ENCODE measurements at regions not wholly inside any gene's neighbourhood (a gene's known extent, or its start where the extent isn't known, plus 50 kb on each side); places are given as distances from the start of the nearest gene placed in this dataset.

- TF ChIP-seq NFIC (IDR thresholded peaks at IDR 0.05), result no peak
- TF ChIP-seq TAF1 (IDR thresholded peaks at IDR 0.05; ENCODE audit: low read depth), result no peak
- no peak for TF ChIP-seq EGR1 (IDR thresholded peaks at IDR 0.05)
- TF ChIP-seq USF1 (IDR thresholded peaks at IDR 0.05), result no peak
- no peak for TF ChIP-seq TCF12 (IDR thresholded peaks at IDR 0.05; ENCODE audit: low read depth)
- no peak for TF ChIP-seq CEBPB (IDR thresholded peaks at IDR 0.05)
- TF ChIP-seq CREB1 (IDR thresholded peaks at IDR 0.05; ENCODE audit: low read depth), result no peak
- TF ChIP-seq MAX (IDR thresholded peaks at IDR 0.05), result no peak
- TF ChIP-seq ZBTB7A (IDR thresholded peaks at IDR 0.05; ENCODE audit: low read depth), result no peak
- TF ChIP-seq YY1 (IDR thresholded peaks at IDR 0.05; ENCODE audit: low read depth), result no peak
- TF ChIP-seq EP300 (IDR thresholded peaks at IDR 0.05; ENCODE audit: borderline replicate concordance), result no peak
- TF ChIP-seq FOXM1 (IDR thresholded peaks at IDR 0.05; ENCODE audit: borderline replicate concordance, low read depth), result no peak
- no peak for TF ChIP-seq REST (IDR thresholded peaks at IDR 0.05; ENCODE audit: low read depth)
- no peak for TF ChIP-seq TEAD4 (IDR thresholded peaks at IDR 0.05)
- TF ChIP-seq RAD21 (IDR thresholded peaks at IDR 0.05; ENCODE audit: low read depth), result no peak
These were observed 84.9 kb upstream of the ZNF716 start for GRCh38 chr7:57364933-57365710.

GRCh38 chr7:57367171-57367570 is 82.8 kb upstream of the ZNF716 start:
- TF ChIP-seq CEBPB (IDR thresholded peaks at IDR 0.05) (no peak), REST (IDR thresholded peaks at IDR 0.05; ENCODE audit: low read depth) (no peak), RAD21 (IDR thresholded peaks at IDR 0.05; ENCODE audit: low read depth) (no peak), TAF1 (IDR thresholded peaks at IDR 0.05; ENCODE audit: low read depth) (no peak), NFIC (IDR thresholded peaks at IDR 0.05) (no peak), YY1 (IDR thresholded peaks at IDR 0.05; ENCODE audit: low read depth) (no peak), TEAD4 (IDR thresholded peaks at IDR 0.05) (no peak), TCF12 (IDR thresholded peaks at IDR 0.05; ENCODE audit: low read depth) (no peak), USF1 (IDR thresholded peaks at IDR 0.05) (no peak), CREB1 (IDR thresholded peaks at IDR 0.05; ENCODE audit: low read depth) (no peak), MAX (IDR thresholded peaks at IDR 0.05) (no peak), FOXM1 (IDR thresholded peaks at IDR 0.05; ENCODE audit: borderline replicate concordance, low read depth) (no peak), EP300 (IDR thresholded peaks at IDR 0.05; ENCODE audit: borderline replicate concordance) (no peak), EGR1 (IDR thresholded peaks at IDR 0.05) (no peak), ZBTB7A (IDR thresholded peaks at IDR 0.05; ENCODE audit: low read depth) (no peak)

GRCh38 chr7:57370066-57370738 is 79.8 kb upstream of the ZNF716 start:
- no peak for TF ChIP-seq NFIC (IDR thresholded peaks at IDR 0.05)
- TF ChIP-seq TCF12 (IDR thresholded peaks at IDR 0.05; ENCODE audit: low read depth), result no peak
- no peak for TF ChIP-seq TEAD4 (IDR thresholded peaks at IDR 0.05)

- TF ChIP-seq EGR1 (IDR thresholded peaks at IDR 0.05) (no peak), RAD21 (IDR thresholded peaks at IDR 0.05; ENCODE audit: low read depth) (no peak), CEBPB (IDR thresholded peaks at IDR 0.05) (no peak), NFIC (IDR thresholded peaks at IDR 0.05) (no peak), FOXM1 (IDR thresholded peaks at IDR 0.05; ENCODE audit: borderline replicate concordance, low read depth) (no peak), TAF1 (IDR thresholded peaks at IDR 0.05; ENCODE audit: low read depth) (no peak), USF1 (IDR thresholded peaks at IDR 0.05) (no peak), REST (IDR thresholded peaks at IDR 0.05; ENCODE audit: low read depth) (no peak), TCF12 (IDR thresholded peaks at IDR 0.05; ENCODE audit: low read depth) (no peak), MAX (IDR thresholded peaks at IDR 0.05) (no peak), TEAD4 (IDR thresholded peaks at IDR 0.05) (no peak), CREB1 (IDR thresholded peaks at IDR 0.05; ENCODE audit: low read depth) (no peak), EP300 (IDR thresholded peaks at IDR 0.05; ENCODE audit: borderline replicate concordance) (no peak), YY1 (IDR thresholded peaks at IDR 0.05; ENCODE audit: low read depth) (no peak), ZBTB7A (IDR thresholded peaks at IDR 0.05; ENCODE audit: low read depth) (no peak)
These were observed 79.3 kb upstream of the ZNF716 start for GRCh38 chr7:57370739-57371098.
